GM12891 (cell line): ENCODE measurements at regions not wholly inside any gene's neighbourhood (a gene's known extent, or its start where the extent isn't known, plus 50 kb on each side); places are given as distances from the start of the nearest gene placed in this dataset.

Experiments used
- POLR2A ChIP-seq: IDR thresholded peaks from 2 replicates; pipeline ENCODE4 v1.6.1; 2011; ENCODE audit warnings: low read depth, low read length, control low read depth
- POLR2AphosphoS5 ChIP-seq: IDR thresholded peaks from 2 replicates; pipeline ENCODE4 v1.6.1; 2011; ENCODE audit warnings: low read depth, low read length, control low read depth
- POU2F2 ChIP-seq: IDR thresholded peaks from 2 replicates; pipeline ENCODE4 v1.6.1; 2011; ENCODE audit warnings: low read depth, mild to moderate bottlenecking, control low read depth, low read length, moderate library complexity
- TAF1 ChIP-seq: IDR thresholded peaks from 2 replicates; pipeline ENCODE4 v1.6.1; 2011; ENCODE audit warnings: low read depth, low read length, control low read depth

GRCh38 chr2:5781679-5782078 is 89.5 kb downstream of the SOX11 start:
- no peak for TF ChIP-seq POLR2AphosphoS5
- no peak for TF ChIP-seq POLR2A
- no peak for TF ChIP-seq TAF1
- no peak for TF ChIP-seq POU2F2
